ENCODE measurements at regions not wholly inside any gene's neighbourhood (a gene's known extent, or its start where the extent isn't known, plus 50 kb on each side); places are given as distances from the start of the nearest gene placed in this dataset.

GRCh38 chr20:40442181-40442963 is 246.7 kb downstream of the MAFB start:
- DNase-seq: no peak

DNA sequence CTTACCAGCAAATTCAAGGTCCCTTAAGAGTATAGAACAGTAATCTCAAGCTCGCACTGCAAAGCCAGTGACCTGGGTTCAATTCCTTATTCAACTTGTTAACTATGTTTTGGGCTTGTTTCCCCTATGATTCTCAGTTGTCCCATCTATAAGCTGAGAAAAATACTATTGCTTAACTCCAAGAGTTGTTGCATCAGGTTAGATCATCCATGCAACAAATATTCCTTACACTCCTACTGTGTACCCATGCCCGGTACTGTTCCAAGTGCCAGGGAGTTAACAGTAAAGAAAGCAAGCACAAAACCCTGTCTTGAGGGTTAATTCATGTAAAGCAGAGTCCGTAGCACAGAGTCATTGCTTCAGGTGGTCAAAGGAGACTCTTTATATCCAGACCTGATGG is 247.3 kb downstream of the MAFB start:
- no peak for DNase-seq

DNA sequence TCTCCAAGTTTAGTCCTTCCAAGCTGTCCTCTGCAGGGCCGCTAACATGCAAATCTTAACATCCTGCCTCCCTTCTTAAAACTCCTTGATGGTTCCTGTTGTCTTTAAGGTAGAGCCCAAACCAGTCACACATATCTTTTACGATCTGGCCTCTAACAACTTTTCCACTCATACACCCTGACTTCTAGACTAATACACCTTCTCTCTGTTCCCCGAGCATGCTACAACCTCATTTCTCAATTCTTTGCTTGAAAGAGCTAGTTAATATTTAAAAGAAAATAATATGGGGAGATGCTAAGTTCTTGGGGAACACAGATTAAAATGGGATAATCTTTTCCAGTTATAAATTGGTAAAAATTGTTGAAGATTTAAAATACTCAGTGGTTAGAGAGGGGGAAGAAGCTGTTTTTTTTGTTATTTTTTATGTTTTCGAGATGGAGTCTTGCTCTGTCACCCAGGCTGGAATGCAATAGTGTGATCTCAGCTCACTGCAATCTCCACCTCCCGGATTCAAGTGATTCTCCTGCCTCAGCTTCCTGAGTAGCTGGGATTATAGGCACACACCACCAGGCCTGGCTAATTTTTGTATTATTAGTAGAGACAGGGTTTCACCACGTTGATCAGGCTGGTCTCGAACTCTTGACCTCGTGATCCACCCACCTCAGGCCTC is 250.7 kb downstream of the MAFB start:
- DNase-seq: no peak

DNA sequence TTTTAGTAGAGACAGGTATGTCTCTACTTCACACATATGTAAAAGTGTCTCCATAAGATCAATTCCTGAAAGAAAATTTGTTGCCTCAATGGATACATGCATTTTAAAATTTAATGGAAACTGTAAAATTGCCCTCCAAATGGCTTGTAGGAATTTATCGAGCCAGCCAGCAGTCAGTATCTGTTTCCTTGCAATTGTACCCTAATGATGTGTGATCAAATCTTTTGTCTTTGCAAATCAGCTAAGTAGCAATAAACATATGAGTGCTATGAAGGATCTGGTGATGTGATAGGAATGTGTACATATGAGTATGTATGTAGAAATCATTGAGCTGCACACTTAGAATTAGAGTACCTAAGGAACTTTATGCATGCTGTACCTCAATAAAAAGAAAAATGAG is 253.0 kb downstream of the MAFB start:
- no peak for DNase-seq

GRCh38 chr20:40435146-40435895 is 253.7 kb downstream of the MAFB start:
- no peak for DNase-seq

- DNase-seq: no peak
Observed at GRCh38 chr20:40434122-40434521, 254.9 kb downstream of the MAFB start.

DNA sequence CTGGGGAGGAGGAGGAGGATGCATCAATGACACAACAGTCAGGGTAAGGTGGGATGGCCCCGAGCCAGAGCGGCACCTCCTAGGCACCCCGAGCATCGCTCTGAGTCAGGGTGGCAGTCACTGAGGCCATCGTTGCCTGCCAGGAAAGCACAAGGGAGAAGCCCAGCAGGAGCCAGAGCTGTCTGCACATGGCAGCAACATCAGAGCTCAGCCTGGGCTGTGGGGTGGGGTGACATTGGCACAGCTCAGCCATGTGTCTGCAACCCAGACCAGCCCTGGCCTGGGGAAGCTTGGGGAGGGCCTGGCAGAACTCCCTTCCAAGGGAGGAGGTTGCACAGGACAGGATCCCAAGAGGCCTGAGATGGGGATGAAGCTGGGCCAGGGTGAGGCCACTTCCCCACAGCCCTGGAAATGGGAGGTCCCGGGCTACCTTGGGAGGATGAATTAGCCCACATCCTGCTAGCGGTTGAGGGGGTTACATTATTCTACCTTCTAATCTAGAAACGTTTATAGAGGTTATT is 255.6 kb downstream of the MAFB start:
- DNase-seq: no peak

GRCh38 chr20:40431611-40432010 is 257.4 kb downstream of the MAFB start:
- no peak for DNase-seq

DNA sequence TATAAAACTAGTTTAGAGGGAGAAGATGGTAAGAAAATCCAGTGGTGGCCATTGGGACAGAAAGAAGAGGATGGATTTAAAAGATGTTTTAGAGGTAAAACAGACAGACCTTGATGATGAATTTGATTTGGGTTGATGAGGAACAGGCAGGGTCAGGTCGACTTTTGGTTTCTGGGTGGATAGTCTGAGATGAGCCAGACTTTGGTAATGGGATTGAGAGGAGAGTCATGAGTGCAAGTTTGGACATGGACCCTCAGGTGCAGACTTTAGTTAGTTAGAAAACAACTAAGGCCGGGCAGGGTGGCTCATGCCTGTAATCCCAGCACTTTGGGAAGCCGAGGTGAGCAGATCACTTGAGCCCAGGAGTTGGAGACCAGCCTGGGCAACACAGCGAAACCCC is 257.9 kb downstream of the MAFB start:
- DNase-seq: no peak

GRCh38 chr20:40427026-40427425 is 262.0 kb downstream of the MAFB start:
- DNase-seq: no peak

GRCh38 chr20:40424695-40425094 is 264.3 kb downstream of the MAFB start:
- no peak for DNase-seq

GRCh38 chr20:40422656-40423055 is 266.4 kb downstream of the MAFB start:
- DNase-seq: no peak

GRCh38 chr20:40416274-40416673 is 272.8 kb downstream of the MAFB start:
- no peak for DNase-seq

- no peak for DNase-seq
Observed at GRCh38 chr20:40414843-40415615, 274.0 kb downstream of the MAFB start.

GRCh38 chr20:40410028-40410427 is 279.0 kb downstream of the MAFB start:
- DNase-seq: no peak

DNA sequence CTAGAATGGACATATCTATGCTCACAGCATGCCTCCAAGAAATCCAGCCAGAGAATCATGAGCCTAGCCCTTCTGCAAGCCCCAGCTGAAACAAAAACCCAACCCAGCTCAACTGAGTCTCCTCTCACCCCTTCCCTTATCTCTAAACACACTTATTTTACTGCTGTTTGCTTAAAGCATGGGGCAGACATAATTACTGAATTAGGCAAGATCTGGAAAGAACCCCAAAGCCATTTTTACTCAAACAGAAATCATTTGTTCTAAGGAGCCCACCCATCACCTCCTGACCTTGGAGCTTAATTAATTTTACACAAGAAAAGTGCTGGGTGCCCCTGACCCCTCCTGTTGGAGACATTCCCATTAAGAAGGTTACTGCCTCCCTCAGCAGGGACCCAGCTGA is 291.6 kb downstream of the MAFB start:
- no peak for DNase-seq

DNA sequence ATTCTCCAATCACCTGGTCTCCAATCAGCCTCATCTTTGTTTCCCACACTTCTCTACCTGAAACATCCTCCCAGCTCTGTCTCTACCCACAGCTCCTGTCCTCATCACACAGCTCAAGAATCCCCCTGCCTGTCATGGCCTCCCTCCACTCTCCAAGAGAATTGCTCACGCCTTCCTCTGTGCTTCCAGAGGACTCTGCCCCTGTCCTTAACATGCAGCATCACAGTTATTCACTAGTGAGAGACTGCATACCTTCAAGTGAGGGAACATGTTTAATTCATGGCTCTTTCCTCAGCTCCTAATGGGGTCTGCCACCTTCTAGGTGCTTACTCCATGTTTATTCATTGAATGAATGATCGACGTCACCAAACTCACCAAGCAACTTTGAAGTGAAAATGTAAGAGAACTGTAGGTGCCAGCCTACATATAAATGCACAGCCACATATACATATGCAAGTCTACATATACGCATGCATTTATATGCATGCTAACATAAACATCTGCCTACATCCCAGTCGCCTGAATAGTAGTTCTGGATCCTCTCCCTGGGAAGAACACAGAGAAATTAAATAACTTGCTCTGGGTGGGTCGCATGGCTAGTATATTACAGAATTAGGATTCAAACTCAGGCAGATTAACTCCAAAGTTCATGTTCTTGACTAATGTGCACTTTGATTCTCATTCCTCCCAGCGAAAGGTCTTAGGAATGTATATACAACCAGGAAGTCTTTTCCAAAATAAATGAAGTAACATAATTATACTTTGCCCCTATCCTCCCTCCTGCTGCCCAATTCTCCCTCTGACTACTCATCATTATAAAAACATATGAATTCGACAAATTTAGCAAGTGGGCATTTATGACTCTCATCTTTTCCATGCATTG is 295.6 kb downstream of the MAFB start:
- DNase-seq: no peak

- DNase-seq: no peak
Observed at GRCh38 chr20:40390654-40391053, 298.4 kb downstream of the MAFB start.

DNA sequence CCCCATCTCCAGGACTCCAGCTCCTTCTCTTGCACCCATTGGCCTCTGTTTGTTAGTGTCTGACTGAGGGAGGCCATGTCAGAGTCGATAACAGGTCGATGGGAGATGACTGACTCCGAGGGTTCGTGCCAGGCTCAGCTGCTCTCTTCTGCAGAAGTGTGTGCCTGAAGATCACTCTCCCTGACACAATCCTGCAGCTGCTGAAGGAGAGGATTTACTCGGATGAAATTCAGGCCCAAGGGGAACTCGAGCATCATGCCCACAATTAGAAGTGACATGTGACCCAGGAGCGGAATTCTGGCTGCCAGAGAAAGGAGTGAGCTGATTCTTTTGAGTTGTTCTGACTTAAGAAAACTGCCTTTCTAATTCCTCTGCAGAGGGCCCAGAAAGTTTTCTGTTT is 318.2 kb downstream of the MAFB start:
- no peak for DNase-seq

GRCh38 chr20:40368876-40369275 is 320.2 kb downstream of the MAFB start:
- no peak for DNase-seq

GRCh38 chr20:40361916-40362315 is 327.1 kb downstream of the MAFB start:
- no peak for DNase-seq

Measured in CD4-positive, alpha-beta T cell treated with Interleukin-15 for 1 hour (primary cell).